Skeletal muscle tissue (tissue), 3 donors: ENCODE measurements at regions not wholly inside any gene's neighbourhood (a gene's known extent, or its start where the extent isn't known, plus 50 kb on each side); places are given as distances from the start of the nearest gene placed in this dataset.
"Not testable (repeated sequence)": the region's sequence is repeated elsewhere in the genome, so short reads cannot be mapped to it uniquely, and the experiment has no call there.

Source experiments
- H3K27ac ChIP-seq: one replicate; pipeline ENCODE4 v1.7.0; 2013; ENCODE audit warnings: mild to moderate bottlenecking, low read depth, low read length, inconsistent platforms
- H3K27me3 ChIP-seq, 3 donors: one replicate each; pipeline ENCODE4 v1.7.0; 2013; ENCODE audit warnings: low read length in 3 of 3; ENCODE audit not compliant: control insufficient read depth in 3 of 3, insufficient read depth in 3 of 3
- H3K36me3 ChIP-seq, 3 donors: one replicate each; pipeline ENCODE4 v1.7.0; 2013; ENCODE audit warnings: low read length in 3 of 3; ENCODE audit not compliant: control insufficient read depth in 3 of 3, insufficient read depth in 3 of 3
- H3K4me1 ChIP-seq, 3 donors: one replicate each; pipeline ENCODE4 v1.7.0; 2013; ENCODE audit warnings: low read length in 3 of 3, mild to moderate bottlenecking in 3 of 3; ENCODE audit not compliant: control insufficient read depth in 3 of 3, insufficient read depth in 3 of 3
- H3K4me3 ChIP-seq, 3 donors: one replicate each; pipeline ENCODE4 v1.7.0; 2013; ENCODE audit warnings: low read length in 3 of 3
- H3K9ac ChIP-seq, 3 donors: one replicate each; pipeline ENCODE4 v1.7.0; 2013; ENCODE audit warnings: low read length in 3 of 3, mild to moderate bottlenecking in 3 of 3, moderate library complexity in 2 of 3, low read depth in 1 of 3
- H3K9me3 ChIP-seq, 3 donors: one replicate each; pipeline ENCODE4 v1.7.0; 2013; ENCODE audit warnings: low read length in 3 of 3; ENCODE audit not compliant: control insufficient read depth in 3 of 3
- donor health status: Osteomylitis.

- Histone ChIP-seq H3K27ac (no peak overlapping the region), H3K9me3 (no peaks in the 10 kb centered on the region), H3K4me1 (no peaks in the 10 kb centered on the region), H3K27me3 (no peaks in the 10 kb centered on the region), H3K9ac (no peak overlapping the region), H3K4me3 (no peak overlapping the region), H3K36me3 (no peaks in the 10 kb centered on the region)
Observed at GRCh38 chr5:152456815-152457443, 51.9 kb upstream of the NMUR2 start.

- H3K36me3 ChIP-seq, result no peaks in the 10 kb centered on the region
- H3K9me3 ChIP-seq, result no peaks in the 10 kb centered on the region
- no peak overlapping the region for H3K4me3 ChIP-seq
- no peak overlapping the region for H3K27ac ChIP-seq
- H3K27me3 ChIP-seq, result no peaks in the 10 kb centered on the region
- H3K9ac ChIP-seq, result no peak overlapping the region
- H3K4me1 ChIP-seq, result peaks cover 0 to 4% (median 0%) of the 10 kb centered on the region in 3 donors
Observed at GRCh38 chr5:152462021-152462721, 57.1 kb upstream of the NMUR2 start.

GRCh38 chr5:152464048-152464447 lies 59.0 kb upstream of the NMUR2 start:
- Histone ChIP-seq H3K27me3 (no peaks in the 10 kb centered on the region), H3K27ac (no peak overlapping the region), H3K9ac (no peak overlapping the region), H3K36me3 (no peaks in the 10 kb centered on the region), H3K4me1 (peaks cover 0 to 4% (median 0%) of the 10 kb centered on the region in 3 donors), H3K9me3 (no peaks in the 10 kb centered on the region), H3K4me3 (no peak overlapping the region)

GRCh38 chr5:152465140-152465539 lies 60.1 kb upstream of the NMUR2 start:
- H3K4me3 ChIP-seq, result no peak overlapping the region
- no peak overlapping the region for H3K27ac ChIP-seq
- no peaks in the 10 kb centered on the region for H3K9me3 ChIP-seq
- no peaks in the 10 kb centered on the region for H3K36me3 ChIP-seq
- H3K4me1 ChIP-seq, result peaks cover 0 to 4% (median 0%) of the 10 kb centered on the region in 3 donors
- H3K27me3 ChIP-seq, result no peaks in the 10 kb centered on the region
- H3K9ac ChIP-seq, result no peak overlapping the region

GRCh38 chr5:152466085-152466745 lies 61.1 kb upstream of the NMUR2 start:
- H3K27ac ChIP-seq, result no peak overlapping the region

GRCh38 chr5:152470167-152470566 lies 65.1 kb upstream of the NMUR2 start:
- Histone ChIP-seq H3K4me3 (no peak overlapping the region), H3K9ac (no peak overlapping the region), H3K36me3 (no peaks in the 10 kb centered on the region), H3K27ac (no peak overlapping the region), H3K27me3 (no peaks in the 10 kb centered on the region), H3K9me3 (no peaks in the 10 kb centered on the region), H3K4me1 (peaks cover 0 to 4% (median 0%) of the 10 kb centered on the region in 3 donors)

More at GRCh38 chr5:152466085-152466745, 61.1 kb upstream of the NMUR2 start:
- H3K36me3 ChIP-seq, result no peaks in the 10 kb centered on the region
- H3K27me3 ChIP-seq, result no peaks in the 10 kb centered on the region
- peaks cover 0 to 4% (median 0%) of the 10 kb centered on the region in 3 donors for H3K4me1 ChIP-seq
- H3K9me3 ChIP-seq, result no peaks in the 10 kb centered on the region
- no peak overlapping the region for H3K9ac ChIP-seq
- H3K4me3 ChIP-seq, result no peak overlapping the region

- no peak overlapping the region for H3K9ac ChIP-seq
- no peak overlapping the region for H3K27ac ChIP-seq
- no peaks in the 10 kb centered on the region for H3K36me3 ChIP-seq
- no peaks in the 10 kb centered on the region for H3K4me1 ChIP-seq
- H3K27me3 ChIP-seq, result no peaks in the 10 kb centered on the region
- no peaks in the 10 kb centered on the region for H3K9me3 ChIP-seq
- H3K4me3 ChIP-seq, result no peak overlapping the region
Observed at GRCh38 chr5:152472083-152472482, 67.0 kb upstream of the NMUR2 start.

- H3K4me1 ChIP-seq, result no peaks in the 10 kb centered on the region
- H3K36me3 ChIP-seq, result no peaks in the 10 kb centered on the region
- H3K9ac ChIP-seq, result no peak overlapping the region
- no peak overlapping the region for H3K4me3 ChIP-seq
- no peak overlapping the region for H3K27ac ChIP-seq
- no peaks in the 10 kb centered on the region for H3K9me3 ChIP-seq
- H3K27me3 ChIP-seq, result no peaks in the 10 kb centered on the region
Observed at GRCh38 chr5:152474961-152475360, 69.9 kb upstream of the NMUR2 start.

GRCh38 chr5:152477536-152477935 lies 72.5 kb upstream of the NMUR2 start:
- no peak overlapping the region for H3K27ac ChIP-seq
- H3K9me3 ChIP-seq, result no peaks in the 10 kb centered on the region
- H3K9ac ChIP-seq, result no peak overlapping the region
- H3K36me3 ChIP-seq, result no peaks in the 10 kb centered on the region
- no peaks in the 10 kb centered on the region for H3K27me3 ChIP-seq
- no peaks in the 10 kb centered on the region for H3K4me1 ChIP-seq
- no peak overlapping the region for H3K4me3 ChIP-seq

GRCh38 chr5:152479866-152480265 lies 74.8 kb upstream of the NMUR2 start:
- H3K27ac ChIP-seq, H3K9ac ChIP-seq, H3K36me3 ChIP-seq, H3K4me1 ChIP-seq, H3K4me3 ChIP-seq, H3K27me3 ChIP-seq, H3K9me3 ChIP-seq: not testable (repeated sequence)
